NOMO-1 treated with DMSO at 0.1 percent for 48 hours (cell line): ENCODE measurements at regions not wholly inside any gene's neighbourhood (a gene's known extent, or its start where the extent isn't known, plus 50 kb on each side); places are given as distances from the start of the nearest gene placed in this dataset.
"Not testable (repeated sequence)": the region's sequence is repeated elsewhere in the genome, so short reads cannot be mapped to it uniquely, and the experiment has no call there.

Experiments used
- DNase-seq: peaks from one replicate; lab custom pipeline; 2025; ENCODE audit not compliant: unreplicated experiment; lab: John Stamatoyannopoulos, UW

GRCh38 chrX:130550351-130550750, 148.6 kb downstream of the RBMX2 start:
- no peak for DNase-seq

- no peak for DNase-seq
Measured at GRCh38 chrX:130552444-130553073, 150.8 kb downstream of the RBMX2 start.

DNA sequence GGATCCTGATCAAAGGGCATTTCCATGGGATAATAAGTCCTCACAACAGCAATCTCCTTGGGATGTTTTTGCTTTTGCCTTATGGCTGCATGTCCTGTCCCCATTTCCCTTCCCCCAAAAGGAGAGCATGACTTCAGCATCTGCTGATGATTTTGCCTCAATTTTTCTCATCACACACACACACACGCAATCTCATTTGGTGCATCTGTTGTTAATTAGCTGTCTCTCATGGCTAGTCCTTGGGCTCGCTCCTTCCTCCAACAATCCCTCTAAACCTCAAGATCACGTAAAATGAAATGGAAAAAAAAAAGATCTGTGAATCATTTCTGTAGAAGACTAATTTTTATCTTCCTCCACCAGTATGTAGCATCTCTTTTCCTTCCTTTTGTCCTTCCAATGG, 153.6 kb downstream of the RBMX2 start:
- no peak for DNase-seq

DNA sequence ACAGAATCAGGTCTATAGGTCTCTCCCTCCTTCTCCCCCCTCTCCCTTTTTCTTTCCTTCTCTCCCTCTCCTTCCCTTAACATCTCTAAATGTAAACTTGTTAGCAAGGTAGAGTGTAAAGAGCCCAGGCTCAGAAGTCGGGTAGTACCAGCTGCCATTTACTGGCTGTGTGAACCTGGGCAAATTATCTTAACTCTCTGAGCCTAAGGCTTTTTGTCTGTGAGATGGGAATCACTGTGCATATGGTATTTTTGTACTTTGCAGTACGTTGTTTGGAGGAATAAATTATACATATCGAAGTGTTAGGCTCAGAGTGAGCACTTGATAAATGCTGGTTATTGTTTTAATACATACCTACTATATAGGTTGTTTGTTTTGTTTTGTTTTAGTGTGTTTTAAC, 154.0 kb downstream of the RBMX2 start:
- no peak for DNase-seq

DNA sequence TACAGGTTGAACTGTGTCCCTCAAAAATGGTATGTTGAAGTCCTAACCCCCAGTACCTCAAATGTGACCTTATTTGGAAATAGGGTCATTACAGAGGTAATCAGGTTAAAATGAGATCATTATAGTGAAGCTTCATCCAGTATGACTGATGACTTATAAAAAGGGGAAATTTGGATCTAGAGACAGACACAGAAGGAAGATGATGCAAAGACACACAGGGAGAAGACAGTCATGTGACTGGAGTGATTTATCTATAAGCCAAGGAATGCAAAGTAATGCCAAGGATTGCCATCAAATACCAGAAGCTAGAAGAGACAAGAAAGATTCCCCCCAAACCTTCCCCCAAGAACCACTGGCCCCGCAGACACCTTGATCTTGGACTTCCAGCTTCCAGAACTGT, 155.2 kb downstream of the RBMX2 start:
- DNase-seq = no peak

DNA sequence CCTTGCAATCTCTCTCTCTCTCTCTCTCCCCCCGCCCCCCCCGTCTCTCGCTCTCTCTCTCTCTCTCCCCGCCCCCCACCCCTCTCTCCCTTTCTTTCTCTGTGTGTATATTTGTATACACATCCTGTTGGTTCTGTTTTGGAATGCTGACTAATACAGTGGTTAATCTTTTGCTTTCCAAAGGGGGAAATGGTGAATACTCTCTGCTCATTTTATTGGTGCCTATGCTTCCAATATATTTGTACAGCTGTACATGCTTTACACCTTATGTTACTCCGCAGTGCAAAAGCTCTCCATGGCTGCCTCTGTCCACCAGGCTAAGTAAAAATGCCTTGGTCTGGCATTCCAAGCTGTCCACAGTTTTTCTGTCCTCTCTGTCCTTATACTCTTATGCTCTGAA, 158.8 kb downstream of the RBMX2 start:
- no peak for DNase-seq

DNA sequence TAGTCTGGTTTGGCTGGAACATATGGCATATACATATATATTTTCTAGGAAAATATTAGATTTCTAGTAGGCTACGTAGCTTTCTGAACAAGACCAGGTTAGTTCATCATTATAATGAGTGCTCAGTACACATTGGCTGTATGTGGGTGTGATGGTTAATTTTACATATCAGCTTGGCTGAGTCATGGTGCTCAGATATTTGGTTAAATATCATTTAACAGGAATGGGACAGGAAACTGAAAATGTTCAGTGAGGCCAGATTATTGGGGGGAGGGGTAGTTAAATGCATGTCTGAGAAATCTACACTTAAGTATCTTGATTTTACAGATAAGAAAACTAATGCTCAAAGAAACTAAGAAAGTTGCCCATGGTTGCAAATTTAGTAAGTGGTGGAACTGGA, 160.1 kb downstream of the RBMX2 start:
- no peak for DNase-seq

DNA sequence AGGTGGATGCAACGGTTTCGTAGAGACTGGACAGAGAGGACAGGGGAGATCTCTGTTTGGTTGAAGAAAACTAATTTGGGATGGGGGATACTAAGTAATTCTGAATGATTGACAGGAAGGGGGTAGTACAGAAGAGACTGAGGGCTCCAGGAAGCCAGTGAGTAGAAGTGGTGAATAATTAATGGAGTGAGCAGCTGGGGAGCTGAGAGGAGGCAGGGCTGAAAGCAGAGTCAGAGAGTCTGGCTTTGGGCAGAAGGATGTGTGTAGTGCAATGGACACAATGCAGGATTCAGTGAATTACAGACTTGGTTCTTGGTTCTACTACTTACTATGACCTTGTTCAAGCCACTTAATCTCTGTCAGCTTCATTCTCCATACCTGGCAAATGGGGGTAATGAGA, 161.7 kb downstream of the RBMX2 start:
- DNase-seq = no peak

DNA sequence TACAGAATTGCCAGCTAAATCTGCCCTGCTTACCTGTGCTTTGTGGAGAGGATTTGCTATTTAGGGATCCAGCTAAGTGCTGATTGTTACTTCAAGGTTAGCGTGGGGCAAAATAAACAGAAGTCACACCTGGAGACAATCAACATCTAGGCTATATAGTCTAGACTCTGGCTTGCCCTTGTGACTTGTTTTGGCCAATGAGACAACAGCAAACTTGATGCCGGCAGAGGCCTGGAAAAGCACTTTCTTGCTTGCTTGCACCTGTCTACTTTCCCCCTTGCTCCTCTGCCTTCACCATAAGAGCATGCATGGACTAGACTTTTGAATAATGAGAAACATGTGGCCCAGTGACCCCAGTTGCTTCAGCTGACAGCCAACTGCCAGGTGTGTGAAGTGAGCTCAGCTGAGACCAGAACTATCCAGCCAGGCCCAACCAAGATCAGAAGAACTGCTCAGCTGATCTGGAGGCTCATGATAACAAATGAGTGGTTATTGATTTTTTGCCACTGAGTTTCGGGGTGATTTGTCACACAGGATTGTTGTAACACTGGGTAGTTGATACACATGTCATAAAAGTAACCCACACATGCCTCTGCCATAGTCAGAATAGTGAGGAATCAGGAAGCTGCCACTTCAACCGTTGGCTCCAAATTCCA, 164.4 kb downstream of the RBMX2 start:
- no peak for DNase-seq

DNA sequence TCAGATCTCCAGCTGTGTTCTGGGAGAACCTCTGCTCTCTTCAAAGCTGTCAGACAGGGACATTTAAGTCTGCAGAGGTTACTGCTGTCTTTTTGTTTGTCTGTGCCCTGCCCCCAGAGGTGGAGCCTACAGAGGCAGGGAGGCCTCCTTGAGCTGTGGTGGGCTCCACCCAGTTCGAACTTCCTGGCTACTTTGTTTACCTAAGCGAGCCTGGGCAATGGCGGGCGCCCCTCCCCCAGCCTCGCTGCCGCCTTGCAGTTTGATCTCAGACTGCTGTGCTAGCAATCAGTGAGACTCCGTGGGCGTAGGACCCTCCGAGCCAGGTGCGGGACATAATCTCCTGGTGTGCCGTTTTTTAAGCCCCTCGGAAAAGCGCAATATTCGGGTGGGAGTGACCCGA, 171.2 kb downstream of the RBMX2 start:
- DNase-seq = not testable (repeated sequence)
